ENCODE measurements at regions not wholly inside any gene's neighbourhood (a gene's known extent, or its start where the extent isn't known, plus 50 kb on each side); places are given as distances from the start of the nearest gene placed in this dataset.
A peak's percentile ranks its signal among the peaks of the same experiment; 100 is the strongest.

- no peaks in the 10 kb centered on the region for H3K79me2 ChIP-seq (ENCODE audit: low read depth)
- no peaks in the 10 kb centered on the region for H3K9me3 ChIP-seq (ENCODE audit: low read depth)
- no peak overlapping the region for H3K4me3 Mint-ChIP-seq
- peak overlapping the region; percentile 40 for H3K4me2 ChIP-seq
- peak; percentile 54 for DNase-seq (ENCODE audit: low spot score)
- no peak overlapping the region for H3K4me3 ChIP-seq
- peaks cover 15% of the 10 kb centered on the region for H3F3A ChIP-seq (ENCODE audit: low read depth)
- H4K20me1 ChIP-seq (ENCODE audit: low read depth), result no peaks in the 10 kb centered on the region
- no peaks in the 10 kb centered on the region for H3K27me3 ChIP-seq
- no peaks in the 10 kb centered on the region for H3K36me3 Mint-ChIP-seq
- no peaks in the 10 kb centered on the region for H3K36me3 ChIP-seq
- no peak overlapping the region for H3K9ac ChIP-seq
- H3K27ac ChIP-seq, result no peak overlapping the region
- H3K4me1 ChIP-seq, result peaks cover 52% of the 10 kb centered on the region
- no peak overlapping the region for H2AFZ ChIP-seq (replicated peaks)
- H3K27ac Mint-ChIP-seq, result no peak overlapping the region
- TF ChIP-seq CTCF (IDR thresholded peaks at IDR 0.05) (no peak), EZH2 (IDR thresholded peaks at IDR 0.05) (no peak), EZH2phosphoT487 (IDR thresholded peaks at IDR 0.05) (no peak)
- no peaks in the 10 kb centered on the region for H3K9me3 Mint-ChIP-seq
- no peaks in the 10 kb centered on the region for H3K27me3 Mint-ChIP-seq (ENCODE audit: insufficient read depth, low read depth)
- peaks cover 6% of the 10 kb centered on the region for H3K4me1 Mint-ChIP-seq
Observed at GRCh38 chr12:25675808-25676207, 122.7 kb upstream of the LMNTD1 start.

GRCh38 chr12:25677232-25677937, 124.3 kb upstream of the LMNTD1 start:
- DNase-seq (ENCODE audit: low spot score), result no peak
- no peak for TF ChIP-seq EZH2 (IDR thresholded peaks at IDR 0.05)
- H3K9me3 Mint-ChIP-seq, result no peaks in the 10 kb centered on the region
- Histone ChIP-seq H3K27ac (no peak overlapping the region), H3K36me3 (no peaks in the 10 kb centered on the region), H3K9ac (no peak overlapping the region), H2AFZ (replicated peaks) (no peak overlapping the region), H3K9me3 (ENCODE audit: low read depth) (no peaks in the 10 kb centered on the region), H3K79me2 (ENCODE audit: low read depth) (no peaks in the 10 kb centered on the region), H3K4me1 (peaks cover 52% of the 10 kb centered on the region), H3F3A (ENCODE audit: low read depth) (peaks cover 15% of the 10 kb centered on the region), H3K4me2 (peak overlapping the region; percentile 7), H3K27me3 (no peaks in the 10 kb centered on the region), H4K20me1 (ENCODE audit: low read depth) (no peaks in the 10 kb centered on the region), H3K4me3 (no peak overlapping the region)
- H3K27ac Mint-ChIP-seq, result no peak overlapping the region
- H3K4me1 Mint-ChIP-seq, result peaks cover 3% of the 10 kb centered on the region
- no peaks in the 10 kb centered on the region for H3K27me3 Mint-ChIP-seq (ENCODE audit: insufficient read depth, low read depth)
- no peaks in the 10 kb centered on the region for H3K36me3 Mint-ChIP-seq
- no peak overlapping the region for H3K4me3 Mint-ChIP-seq

GRCh38 chr12:25681580-25681979, 128.5 kb upstream of the LMNTD1 start:
- Histone ChIP-seq H3K9ac (no peak overlapping the region), H3K27me3 (no peaks in the 10 kb centered on the region), H3K4me3 (no peak overlapping the region), H3K27ac (no peak overlapping the region), H3F3A (ENCODE audit: low read depth) (no peaks in the 10 kb centered on the region), H3K4me1 (peaks cover 22% of the 10 kb centered on the region), H2AFZ (replicated peaks) (no peak overlapping the region), H3K9me3 (ENCODE audit: low read depth) (no peaks in the 10 kb centered on the region), H3K79me2 (ENCODE audit: low read depth) (no peaks in the 10 kb centered on the region), H4K20me1 (ENCODE audit: low read depth) (no peaks in the 10 kb centered on the region), H3K4me2 (no peak overlapping the region), H3K36me3 (no peaks in the 10 kb centered on the region)
- H3K4me1 Mint-ChIP-seq, result no peaks in the 10 kb centered on the region
- no peaks in the 10 kb centered on the region for H3K27me3 Mint-ChIP-seq (ENCODE audit: insufficient read depth, low read depth)
- no peak overlapping the region for H3K4me3 Mint-ChIP-seq
- TF ChIP-seq EZH2phosphoT487 (IDR thresholded peaks at IDR 0.05), result no peak
- no peak for TF ChIP-seq CTCF (IDR thresholded peaks at IDR 0.05)
- TF ChIP-seq EZH2 (IDR thresholded peaks at IDR 0.05), result no peak
- H3K36me3 Mint-ChIP-seq, result no peaks in the 10 kb centered on the region
- no peaks in the 10 kb centered on the region for H3K9me3 Mint-ChIP-seq
- no peak overlapping the region for H3K27ac Mint-ChIP-seq
- DNase-seq (ENCODE audit: low spot score), result no peak

GRCh38 chr12:25682421-25682820, 129.3 kb upstream of the LMNTD1 start:
- no peak overlapping the region for H3K4me3 ChIP-seq

More at GRCh38 chr12:25682421-25682820, 129.3 kb upstream of the LMNTD1 start:
- Histone ChIP-seq H3K27me3 (no peaks in the 10 kb centered on the region), H3F3A (ENCODE audit: low read depth) (no peaks in the 10 kb centered on the region), H2AFZ (replicated peaks) (no peak overlapping the region), H3K9me3 (ENCODE audit: low read depth) (no peaks in the 10 kb centered on the region), H4K20me1 (ENCODE audit: low read depth) (no peaks in the 10 kb centered on the region), H3K79me2 (ENCODE audit: low read depth) (no peaks in the 10 kb centered on the region), H3K36me3 (no peaks in the 10 kb centered on the region), H3K27ac (no peak overlapping the region), H3K4me2 (no peak overlapping the region), H3K9ac (no peak overlapping the region), H3K4me1 (peaks cover 15% of the 10 kb centered on the region)
- Mint-ChIP-seq H3K4me1 (no peaks in the 10 kb centered on the region), H3K27ac (no peak overlapping the region), H3K36me3 (no peaks in the 10 kb centered on the region), H3K9me3 (peaks cover 2% of the 10 kb centered on the region), H3K4me3 (no peak overlapping the region), H3K27me3 (ENCODE audit: insufficient read depth, low read depth) (no peaks in the 10 kb centered on the region)
- DNase-seq (ENCODE audit: low spot score), result no peak
- TF ChIP-seq CTCF (IDR thresholded peaks at IDR 0.05) (no peak), EZH2phosphoT487 (IDR thresholded peaks at IDR 0.05) (no peak), EZH2 (IDR thresholded peaks at IDR 0.05) (no peak)

Data from neural progenitor cell (in vitro differentiated cells).